NCI-H2081 treated with DMSO at 0.1 percent for 48 hours (cell line): ENCODE measurements at regions not wholly inside any gene's neighbourhood (a gene's known extent, or its start where the extent isn't known, plus 50 kb on each side); places are given as distances from the start of the nearest gene placed in this dataset.

Experiments used
- DNase-seq: peaks from one replicate; lab custom pipeline; 2025; lab: John Stamatoyannopoulos, UW

DNA sequence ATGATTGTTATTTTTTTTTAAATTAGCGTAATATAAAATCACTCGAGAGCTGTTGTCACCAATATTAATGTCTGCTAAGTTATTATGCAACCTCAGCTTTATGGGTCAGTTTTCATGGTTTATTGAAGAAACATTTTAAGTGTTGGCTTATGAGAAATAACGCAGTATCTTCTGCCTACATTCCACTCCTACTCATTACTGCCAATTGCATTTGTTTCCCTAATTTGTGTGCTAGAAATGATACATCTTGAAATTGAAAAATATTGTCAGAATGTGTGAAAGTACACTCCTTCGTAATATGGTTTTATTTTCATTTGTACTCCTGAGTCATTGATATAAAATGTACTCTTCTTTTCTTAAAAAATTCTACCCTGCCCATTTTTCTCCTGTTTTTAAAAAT, 333.3 kb upstream of the HSF2 start:
- DNase-seq, result no peak

DNA sequence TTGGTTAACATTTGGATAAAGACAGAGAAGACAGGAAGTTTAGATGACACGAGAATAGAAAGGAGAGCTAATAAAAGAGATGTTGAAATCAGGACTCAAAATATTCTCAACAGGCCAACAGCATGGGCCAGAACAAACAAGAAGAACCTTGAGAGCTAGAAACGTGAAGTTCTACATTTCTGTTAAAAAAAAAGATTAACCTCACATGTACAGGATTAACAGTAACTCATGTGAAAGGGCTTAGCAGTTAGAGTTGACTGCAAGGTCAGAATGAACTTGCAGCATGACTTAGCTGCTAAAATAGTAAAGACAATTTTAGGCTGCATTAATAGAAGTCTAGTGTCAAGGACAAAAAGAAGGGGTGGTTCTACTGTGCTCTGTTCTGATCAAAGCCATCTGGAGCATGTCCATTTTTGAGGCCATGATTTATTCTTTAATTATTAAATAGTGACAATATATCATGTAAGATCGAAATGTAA, 331.1 kb upstream of the HSF2 start:
- no peak for DNase-seq

DNA sequence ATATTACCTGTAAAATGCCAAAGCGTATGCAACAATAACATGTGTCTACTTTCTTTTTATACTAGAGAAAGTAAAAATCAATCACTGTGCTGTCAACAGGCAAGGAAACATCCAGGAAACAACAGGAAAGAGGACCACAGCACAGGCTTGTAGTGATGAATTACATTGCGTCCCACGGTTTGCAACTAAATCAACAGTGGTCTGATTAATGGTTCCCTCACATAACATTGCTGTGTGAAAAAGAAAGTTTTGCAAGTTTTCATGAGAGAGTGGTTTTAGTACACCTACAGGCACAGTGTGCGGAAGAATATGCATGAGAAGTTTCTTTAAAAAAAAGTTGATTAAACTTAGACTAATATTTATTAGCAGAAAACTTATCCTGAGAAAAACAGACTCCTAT, 329.5 kb upstream of the HSF2 start:
- no peak for DNase-seq

DNA sequence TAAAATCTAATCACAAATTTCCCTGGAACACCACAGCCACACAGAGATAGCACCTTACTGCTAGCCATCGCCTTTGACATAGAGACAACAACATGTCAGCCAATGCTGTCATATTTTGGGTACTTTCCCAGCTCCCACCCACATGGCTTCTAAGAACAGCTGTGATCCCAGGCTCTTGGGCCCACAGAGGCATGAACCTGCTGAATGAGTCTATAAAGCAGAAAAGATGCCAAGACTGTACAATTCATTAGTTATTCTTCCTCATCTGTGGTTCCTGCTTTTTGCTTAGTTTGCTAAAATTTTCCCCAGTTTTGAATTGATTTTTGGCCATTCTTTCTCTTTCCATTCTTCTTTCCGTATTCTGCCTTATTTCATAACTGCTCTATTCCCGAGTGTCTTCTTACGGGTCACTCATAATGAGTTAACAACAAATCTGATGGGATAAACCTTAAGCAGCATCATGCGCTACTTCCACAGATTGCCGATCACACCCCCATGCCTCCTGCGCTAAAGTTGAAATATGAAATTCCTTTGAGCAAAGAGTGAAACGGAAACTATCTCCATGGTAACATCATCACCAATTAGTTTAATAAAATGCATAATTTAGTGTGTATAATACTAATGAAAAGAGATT, 327.3 kb upstream of the HSF2 start:
- DNase-seq, result no peak

DNA sequence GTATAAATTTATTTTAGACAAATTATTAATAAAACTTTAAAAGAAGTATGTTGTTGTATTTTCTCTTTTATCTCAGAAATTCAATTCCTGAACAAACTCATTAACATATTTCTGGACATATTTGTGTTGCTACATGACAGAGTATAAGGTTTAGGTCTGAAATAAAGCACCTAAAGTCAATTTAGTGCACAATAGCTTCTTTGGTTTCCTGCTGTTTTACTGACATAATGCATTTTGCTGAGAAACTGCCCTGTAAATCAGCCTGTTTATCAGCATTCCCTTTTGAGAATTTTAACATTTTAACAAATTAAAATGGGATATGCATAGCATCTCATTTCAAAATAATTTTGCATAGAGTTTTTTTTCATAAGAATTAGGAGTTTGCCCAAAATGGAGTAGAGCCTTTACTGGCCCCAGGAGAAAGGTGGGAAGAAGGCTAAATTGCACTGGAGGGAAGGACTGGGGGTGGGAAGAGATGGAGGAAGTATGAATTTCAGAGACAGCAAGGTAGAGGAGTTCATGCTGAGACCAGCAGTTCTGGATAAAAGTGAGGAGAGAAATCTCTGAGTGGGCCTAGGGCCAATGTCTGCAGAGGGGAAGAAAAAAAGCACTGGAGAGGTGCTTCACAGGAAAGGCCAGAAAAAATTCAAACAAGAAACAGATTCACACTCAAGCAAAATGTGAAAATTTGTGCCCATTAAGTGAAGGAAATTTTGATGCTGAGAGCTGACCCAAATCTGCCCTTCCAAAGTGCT, 324.2 kb upstream of the HSF2 start:
- no peak for DNase-seq

DNA sequence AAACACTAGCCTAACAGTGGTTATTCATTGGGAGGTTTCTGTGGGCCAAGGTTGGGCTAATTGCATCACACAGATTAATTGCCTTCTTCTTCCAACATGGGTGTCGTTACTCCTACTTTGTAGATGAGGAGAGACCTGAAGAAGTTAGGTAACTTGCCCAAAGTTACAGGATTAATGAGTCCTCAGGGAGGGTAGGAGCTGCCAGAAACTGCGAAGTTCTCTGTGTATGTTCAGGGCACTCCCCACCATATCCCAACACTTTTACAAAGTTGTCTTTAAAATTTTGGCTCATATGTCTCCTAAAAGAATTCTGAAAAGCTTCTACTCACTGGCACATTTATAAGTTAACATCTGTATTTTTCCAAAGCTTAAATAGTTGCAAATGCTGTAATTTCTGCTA, 323.5 kb upstream of the HSF2 start:
- no peak for DNase-seq

DNA sequence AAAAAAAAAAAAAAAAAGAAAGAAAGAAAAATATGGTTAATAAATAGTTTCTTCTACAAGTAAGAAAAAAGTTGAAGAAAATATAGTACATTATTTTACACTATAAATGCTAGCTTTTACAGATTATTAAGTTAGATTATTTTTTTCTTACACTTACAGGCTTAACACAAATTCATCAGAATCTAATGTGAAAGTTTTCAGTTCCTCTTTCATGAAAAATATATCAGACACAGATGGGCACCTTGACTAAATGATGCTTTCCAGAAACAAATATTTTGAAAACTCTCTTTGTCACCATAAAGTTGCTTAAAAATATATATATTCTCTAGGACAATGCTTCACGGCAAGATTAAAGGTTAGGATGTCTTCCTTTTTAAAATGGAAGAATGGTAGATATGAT, 321.8 kb upstream of the HSF2 start:
- DNase-seq, result no peak

DNA sequence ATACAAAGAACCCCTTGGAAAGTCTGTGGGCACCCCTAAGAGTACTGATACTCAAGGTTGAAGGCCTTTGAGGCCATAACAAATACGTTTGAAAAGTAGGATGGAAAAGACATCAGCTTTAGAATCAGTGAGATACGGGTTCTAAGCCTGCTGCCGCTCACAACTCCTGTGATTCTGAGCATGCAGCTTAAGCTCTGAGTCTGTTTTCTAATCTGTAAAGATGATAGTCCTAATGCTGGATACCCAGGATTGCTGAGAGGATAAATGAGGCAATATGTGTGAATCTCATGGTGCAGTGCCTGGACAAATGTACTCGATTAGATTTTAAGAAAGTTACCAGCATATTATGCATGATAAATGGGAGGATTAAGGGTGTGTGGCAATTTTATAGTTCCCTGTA, 321.0 kb upstream of the HSF2 start:
- no peak for DNase-seq

DNA sequence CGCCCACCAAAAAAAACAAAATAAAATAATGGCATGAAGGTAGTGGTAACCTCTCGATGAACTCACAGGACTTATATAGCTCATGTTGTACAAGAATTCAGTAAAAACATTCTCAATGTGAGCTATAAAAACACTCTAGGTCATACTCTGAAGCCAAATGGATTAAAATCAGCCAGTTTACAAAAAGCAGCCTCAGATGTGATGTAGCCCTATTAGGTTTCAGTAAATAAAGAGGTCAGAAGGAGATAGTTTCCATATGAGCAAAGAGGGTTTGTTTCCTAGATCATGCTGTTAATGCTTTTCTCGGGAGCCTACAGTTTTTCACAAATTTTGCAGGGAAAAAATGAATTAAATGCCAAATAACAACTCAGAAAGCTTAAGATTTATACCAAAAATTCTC, 319.5 kb upstream of the HSF2 start:
- no peak for DNase-seq

DNA sequence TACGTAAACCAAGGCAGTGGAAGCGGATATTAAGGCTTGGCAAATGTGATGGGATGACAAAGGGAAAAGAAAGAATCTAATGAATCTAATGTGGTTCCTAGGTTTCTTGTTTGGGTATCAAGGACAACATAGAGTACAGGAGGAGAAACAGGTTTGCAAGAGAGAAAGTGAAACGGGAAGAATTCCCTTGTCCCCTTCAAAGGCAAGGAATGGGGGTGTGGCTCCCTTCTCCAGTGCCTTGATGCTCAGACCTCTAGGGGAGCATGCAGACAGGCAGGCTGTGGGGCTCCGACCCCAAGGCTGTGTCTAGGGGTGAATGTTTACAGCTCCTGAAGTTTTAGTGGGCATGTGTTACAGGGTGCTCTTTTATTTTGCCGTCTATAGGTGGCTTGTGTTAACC, 317.5 kb upstream of the HSF2 start:
- DNase-seq, result no peak

DNA sequence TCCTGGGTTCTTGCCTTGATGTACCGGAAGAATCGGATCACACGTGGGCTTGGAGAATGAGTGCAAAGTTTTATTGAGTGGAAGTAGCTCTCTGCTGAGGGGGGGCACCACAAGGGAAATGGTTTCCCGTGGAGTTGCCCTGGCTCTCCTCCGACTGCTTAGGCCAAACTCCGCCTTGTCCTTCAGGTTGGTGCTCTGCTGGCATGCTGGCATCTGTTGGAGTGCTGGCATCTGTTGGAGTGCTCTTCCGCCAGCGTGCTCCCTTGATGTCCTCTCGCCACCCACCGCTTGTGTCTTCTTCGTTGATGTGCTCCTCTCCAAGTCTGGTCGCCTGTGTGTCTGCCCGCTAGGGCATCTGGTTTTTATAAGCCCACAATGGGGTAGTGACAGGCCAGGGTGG, 317.1 kb upstream of the HSF2 start:
- no peak for DNase-seq

DNA sequence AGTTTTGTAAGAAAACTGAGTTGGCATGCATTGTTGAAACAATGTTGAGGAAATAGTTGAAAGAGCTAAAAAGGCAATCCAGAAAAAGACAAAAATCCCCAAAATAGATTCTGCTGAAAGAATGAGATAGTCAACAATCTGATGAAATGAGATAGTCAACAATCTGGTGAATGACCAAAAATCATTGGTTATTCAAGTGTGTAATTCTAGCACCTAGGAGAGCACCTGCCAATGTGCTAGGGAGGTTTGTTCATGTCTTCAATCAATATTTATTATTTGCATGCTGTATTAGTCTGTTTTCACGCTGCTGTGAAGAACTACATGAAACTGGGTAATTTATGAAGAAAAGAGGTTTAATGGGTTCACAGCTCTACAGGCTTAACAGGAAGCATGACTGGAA, 307.1 kb upstream of the HSF2 start:
- no peak for DNase-seq

DNA sequence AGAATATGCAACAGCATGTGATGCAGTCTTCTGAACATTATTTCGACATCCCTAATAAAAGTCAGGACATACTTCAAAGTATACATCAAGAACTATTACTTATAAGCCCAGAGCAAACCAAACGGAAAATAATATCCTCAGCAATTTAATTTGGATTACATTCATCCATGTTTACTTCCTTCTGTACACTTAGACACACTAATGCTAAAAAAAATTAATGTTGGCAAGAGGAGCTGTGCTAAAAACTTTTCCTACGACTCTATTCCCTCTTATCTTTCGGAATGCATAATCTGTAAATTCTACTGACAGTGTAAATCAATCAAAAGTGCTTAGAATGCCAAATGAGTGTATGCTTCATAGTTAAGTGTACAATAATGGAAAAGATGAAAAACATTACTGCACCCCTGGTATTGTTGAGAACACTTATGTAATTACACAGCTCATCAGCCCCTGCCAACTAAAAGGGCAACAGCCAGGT, 301.2 kb upstream of the HSF2 start:
- no peak for DNase-seq

DNA sequence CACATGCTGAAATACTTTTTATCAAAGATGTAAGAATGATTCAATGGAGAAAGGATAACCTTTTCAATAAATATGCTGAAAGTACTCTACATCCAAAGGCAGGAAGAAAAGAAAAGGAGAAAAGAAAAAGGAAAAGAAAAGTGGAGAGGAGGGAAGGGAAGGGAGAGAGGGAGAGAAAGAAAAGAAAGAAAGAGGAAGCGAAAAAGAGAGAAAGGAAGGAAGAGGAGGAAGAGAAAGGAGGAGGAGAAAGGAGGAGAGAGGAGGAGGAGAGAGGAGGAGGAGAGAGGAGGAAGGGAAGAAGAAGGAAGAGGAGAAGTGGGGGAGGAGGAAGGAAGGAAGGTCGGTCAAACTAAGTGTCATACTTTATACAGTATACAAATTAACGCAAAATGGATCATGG, 297.4 kb upstream of the HSF2 start:
- no peak for DNase-seq

DNA sequence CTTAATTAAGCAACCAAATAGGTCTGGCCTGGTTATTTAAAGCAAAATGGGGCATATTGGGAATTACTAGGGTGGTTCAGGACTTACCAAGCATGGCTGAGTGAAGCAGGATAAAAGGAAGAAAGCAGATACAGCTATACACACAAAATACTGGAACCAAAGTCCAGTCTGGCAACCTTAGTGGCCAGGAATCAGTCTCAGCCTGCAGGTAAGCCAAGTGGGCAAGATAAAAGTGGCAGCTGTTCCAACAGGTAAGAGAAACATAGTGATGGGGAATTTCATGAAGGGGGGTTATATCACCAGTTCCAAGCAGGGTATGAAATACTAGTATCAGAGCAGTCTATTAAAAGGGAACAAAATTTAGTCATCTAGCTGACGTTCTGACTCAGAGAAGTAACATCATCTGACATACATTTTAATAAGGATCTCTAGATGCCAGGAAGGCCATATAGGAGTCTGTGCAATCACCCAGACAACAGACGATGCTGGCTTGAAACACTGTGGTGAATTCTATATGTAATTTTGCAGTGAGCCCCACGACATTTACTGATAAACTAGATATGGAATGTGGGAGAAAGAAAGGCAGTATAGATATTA, 292.1 kb upstream of the HSF2 start:
- no peak for DNase-seq

DNA sequence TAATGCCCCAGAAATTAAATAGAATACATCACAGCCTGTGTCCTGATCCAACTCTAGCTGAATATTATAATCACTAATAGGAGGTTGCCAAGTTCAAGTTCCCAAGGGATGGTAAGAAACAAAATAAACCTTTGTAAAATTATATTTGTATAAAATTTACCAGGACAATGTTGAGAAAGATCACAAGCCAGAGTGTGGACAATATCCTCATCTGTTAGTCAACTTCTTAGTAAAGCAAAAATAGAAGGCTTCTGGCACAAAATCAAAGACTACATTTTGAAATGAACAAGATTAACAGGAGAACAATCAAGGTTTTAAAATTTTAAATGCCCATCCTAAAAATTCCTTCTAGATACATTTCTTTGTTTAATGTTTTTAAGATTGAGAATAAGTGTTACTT, 290.4 kb upstream of the HSF2 start:
- DNase-seq, result no peak

DNA sequence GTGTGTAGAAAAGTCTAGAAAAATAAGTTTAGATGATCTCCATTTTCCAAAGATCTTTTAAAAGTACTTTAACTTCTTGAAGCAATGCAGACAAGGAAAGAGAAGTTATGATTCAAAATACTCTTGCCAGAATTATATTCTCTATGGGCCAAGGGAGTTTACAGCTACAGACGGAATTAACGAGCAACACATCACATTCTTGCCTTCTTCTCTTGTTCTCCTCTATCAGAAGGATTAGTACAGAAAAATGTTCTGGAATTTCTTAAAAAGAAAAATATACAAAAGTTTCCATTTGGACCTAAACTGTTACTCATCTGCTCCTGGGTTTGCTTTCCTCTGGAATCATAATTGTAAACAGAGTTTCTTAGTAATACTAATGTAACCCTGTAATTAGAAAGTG, 284.7 kb upstream of the HSF2 start:
- no peak for DNase-seq

DNA sequence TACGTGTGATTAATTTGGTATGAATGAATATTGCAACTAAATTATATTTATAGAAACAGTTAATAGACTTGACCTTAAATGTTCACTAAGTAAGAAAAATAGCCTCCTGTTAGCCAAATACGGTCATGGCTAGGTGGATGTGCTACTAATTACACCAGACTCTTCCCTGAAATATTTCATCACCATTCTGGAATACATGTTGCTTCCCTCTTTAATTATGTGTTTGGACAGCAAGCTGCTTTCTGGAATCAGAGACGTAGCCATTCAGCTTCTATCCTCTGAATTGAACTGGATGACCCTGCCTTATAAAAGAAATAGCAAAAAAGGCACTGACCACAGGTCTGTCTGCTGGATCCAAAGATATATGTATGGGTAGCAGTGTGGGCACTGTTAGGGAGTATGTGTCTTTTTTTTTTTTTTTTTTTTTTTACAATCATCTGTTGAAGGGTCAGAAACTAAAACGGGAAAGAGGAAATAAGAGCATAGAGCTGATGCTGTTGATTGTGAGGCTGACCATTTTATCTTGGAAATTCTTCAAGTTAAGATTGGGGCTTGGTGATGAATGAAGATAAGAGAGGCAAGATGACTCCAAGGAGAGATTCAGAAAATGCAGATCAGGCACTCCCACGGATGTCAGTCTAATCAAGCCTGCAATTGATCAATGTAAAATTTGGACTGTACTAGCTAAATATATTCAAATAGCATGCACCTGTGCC, 283.2 kb upstream of the HSF2 start:
- no peak for DNase-seq

DNA sequence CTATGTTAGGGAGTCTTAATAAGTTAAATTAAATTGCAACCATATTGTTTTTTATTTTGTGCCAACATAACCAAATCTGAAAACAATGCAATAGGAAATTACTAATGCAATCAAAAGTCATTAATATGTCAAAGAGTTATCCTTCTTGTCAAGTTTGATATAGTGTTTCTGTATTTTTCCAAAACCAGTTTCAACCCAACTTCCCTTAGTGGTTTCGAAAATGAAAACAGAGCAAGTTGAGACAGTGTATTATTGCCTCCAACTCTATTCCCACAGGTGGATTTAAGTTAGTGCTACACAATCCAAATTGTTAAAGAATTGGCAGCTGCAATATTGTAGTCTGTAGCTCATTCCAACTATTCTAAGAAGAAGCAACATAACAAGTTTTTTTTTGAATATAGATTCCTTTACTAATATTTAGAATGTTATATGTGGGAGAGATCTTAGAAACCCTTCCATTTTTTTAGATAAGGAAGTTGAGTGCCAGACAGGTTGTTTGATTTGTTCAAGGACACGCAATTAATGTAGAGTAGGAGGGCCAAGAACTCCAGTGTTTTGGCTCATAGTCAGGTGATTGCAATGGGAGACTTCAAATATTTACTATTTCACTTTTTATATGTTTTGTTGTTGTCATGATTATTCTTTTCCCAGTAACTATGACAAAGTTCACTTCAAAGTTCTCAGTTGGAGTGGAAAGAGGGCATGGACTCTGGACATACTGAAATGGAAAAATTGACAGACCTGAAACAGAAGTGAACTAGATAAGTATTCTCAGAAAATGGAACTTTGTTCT, 282.4 kb upstream of the HSF2 start:
- no peak for DNase-seq

DNA sequence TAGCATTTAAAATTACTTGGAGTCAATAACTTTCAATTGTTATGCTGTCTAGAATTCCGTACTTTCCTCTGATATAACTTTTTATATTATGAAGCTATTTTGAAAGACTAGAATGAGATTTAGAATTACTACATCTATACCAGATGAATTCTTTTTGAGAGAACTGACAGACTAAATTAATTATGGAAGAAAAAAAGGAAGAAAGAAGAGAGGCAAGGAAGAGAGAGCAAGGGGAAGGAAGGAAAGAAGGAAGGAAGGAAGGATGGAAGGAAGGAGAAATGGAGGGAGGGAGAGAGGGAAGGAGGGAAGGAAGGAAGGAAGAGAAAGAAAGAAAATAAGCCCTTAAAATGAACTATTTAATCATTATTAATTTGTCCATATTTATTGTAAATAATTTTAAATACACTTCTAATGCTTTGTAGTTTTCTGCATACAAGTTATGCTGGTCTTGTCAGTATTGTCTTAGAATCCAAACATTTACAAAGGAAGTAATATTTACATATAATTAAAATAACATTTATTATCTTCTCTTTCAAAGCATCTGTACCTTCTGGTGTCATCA, 280.4 kb upstream of the HSF2 start:
- no peak for DNase-seq

DNA sequence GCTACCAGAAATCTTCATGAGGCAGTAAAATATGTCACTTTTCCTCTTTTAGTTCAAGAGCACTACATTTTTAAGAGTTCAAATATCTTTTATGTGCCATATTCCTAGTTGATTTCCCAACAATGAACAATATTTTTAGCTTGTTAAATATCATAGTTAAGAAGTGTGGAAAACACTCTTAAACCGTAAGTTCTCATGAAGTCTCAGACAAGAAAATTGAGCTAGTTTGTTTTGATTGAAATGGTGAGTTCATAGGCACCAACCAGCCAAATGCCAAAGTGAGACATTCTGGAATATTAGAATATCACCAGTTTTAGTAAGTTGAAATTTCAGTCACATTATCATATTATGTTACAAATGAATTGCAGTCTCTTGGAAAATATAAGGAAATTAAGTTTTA, 277.2 kb upstream of the HSF2 start:
- DNase-seq, result no peak

DNA sequence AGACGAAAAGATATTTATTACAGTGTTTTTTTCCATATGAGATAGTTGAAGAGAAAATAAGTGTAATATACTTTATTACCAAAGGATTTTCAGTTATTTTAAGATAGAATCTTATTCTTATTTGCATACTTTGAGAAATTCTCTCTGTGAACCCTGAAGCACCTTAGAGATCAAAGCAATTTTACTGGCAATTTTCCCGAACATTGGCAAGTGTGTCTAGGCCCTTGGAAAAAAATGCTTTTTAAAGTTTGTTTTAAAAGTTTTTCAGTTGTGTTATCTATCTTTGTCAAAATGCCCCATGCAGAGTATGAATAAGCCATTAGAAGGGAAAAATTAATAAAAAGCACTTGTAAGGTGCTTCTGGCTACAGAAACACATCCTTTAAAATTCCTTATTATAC, 276.8 kb upstream of the HSF2 start:
- no peak for DNase-seq
